HG03469 (cell line): ENCODE measurements at regions not wholly inside any gene's neighbourhood (a gene's known extent, or its start where the extent isn't known, plus 50 kb on each side); places are given as distances from the start of the nearest gene placed in this dataset.
"Not testable (repeated sequence)": the region's sequence is repeated elsewhere in the genome, so short reads cannot be mapped to it uniquely, and the experiment has no call there.

Experiments used
- ATAC-seq: cut with Tn5 transposase; IDR thresholded peaks from one replicate; pipeline ENCODE4 v1.9.1; 2021; ENCODE audit warnings: mild to moderate bottlenecking, moderate library complexity, moderate number of reproducible peaks; ENCODE audit not compliant: unreplicated experiment

DNA sequence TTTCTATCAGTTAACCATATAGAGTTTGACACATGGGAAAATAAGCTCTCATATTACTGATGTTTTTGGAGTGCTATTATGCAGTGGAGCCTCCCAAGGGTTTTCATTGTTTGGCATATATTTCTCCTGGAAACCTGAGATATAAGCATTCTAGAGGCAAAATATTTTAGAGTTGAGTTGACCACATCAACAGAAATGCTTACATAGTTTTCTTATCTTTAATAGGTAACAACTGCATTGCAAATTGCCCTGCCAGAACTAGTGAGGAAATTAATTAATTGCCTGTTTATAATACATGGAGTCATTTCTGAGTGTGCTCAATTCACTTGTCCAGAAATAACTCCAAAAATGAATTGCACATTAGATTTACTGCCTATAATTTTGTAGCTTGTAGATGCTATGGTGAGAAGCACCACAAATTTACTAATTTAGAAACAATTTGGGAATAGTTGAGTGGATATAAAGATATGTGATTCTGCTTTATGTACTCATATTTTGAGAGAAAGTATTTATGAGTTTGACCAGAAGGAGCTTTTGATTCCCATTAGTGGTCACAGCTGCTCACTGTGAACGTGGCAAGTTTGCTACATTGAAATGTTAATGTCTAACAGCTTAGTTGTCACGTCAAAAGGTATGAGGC lies 288.7 kb downstream of the CD109 start:
- ATAC-seq: no peak

DNA sequence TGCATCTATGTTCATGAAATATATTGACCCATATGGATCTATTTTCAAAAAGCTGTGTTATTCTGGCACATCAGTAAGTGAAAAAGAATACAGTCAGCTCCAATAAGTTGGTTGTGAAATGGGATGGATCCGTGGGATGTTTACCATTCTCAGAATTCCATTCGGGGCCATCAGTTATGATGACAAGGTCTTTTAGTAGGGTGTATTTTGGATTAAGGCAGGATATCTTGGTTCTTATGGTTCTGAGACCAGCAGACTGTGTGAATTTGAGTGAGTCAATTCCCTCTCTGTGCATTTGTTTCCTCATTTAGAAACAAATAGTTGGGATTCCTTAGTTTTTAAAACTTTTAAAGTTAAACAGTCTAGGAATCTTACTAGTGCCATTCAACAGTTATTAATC lies 287.4 kb downstream of the CD109 start:
- no peak for ATAC-seq

DNA sequence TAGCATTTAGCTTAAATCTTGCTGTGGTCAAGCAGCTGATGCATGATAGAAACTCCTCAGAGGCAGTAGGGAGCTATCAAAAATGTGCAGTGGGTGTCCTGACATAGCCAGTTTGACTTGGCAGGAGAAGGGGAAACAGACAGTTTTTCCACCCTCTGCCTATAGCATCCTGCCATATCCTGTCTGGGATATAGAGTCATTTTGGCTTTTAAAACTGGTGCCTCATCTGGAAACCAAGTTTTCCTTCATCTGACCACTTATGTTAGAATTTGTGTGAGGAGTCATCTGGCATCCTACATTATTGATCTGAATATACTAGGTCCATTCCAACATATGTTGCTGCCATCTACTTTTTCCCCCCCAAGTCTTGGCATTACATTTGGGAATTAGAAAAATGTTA lies 284.1 kb downstream of the CD109 start:
- no peak for ATAC-seq

DNA sequence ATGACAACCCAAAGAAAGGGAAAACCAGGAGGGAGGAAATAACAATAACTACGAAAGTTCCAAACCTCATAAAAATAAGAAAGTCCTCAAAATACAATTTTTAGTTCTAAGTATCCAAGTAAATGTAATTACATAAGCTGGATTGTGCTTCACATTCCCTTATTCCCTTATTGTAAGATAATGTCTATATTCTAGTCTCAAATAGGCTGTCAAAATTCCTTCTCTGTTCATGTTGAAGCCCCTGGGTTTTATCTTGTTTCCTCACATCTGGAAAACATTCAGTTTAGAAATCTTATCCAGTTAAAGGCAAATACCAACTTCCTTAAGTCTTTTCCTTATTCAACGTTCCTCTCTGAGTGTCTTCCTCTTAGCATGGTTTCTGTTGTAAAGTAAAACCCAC lies 282.3 kb downstream of the CD109 start:
- no peak for ATAC-seq

DNA sequence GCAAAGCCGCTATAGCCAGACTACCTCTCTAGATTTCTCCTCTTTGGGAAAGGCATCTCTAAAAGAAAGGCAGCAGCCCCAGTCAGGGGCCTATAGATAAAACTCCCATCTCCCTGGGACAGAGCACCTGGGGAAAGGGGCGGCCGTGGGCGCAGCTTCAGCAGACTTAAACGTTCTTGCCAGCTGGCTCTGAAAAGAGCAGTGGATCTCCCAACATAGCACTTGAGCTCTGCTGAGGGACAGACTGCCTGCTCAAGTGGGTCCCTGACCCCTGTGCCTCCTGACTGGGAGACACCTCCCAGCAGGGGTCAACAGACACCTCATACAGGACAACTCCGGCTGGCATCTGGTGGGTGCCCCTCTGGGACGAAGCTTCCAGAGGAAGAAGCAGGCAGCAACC lies 276.5 kb downstream of the CD109 start:
- ATAC-seq: not testable (repeated sequence)

DNA sequence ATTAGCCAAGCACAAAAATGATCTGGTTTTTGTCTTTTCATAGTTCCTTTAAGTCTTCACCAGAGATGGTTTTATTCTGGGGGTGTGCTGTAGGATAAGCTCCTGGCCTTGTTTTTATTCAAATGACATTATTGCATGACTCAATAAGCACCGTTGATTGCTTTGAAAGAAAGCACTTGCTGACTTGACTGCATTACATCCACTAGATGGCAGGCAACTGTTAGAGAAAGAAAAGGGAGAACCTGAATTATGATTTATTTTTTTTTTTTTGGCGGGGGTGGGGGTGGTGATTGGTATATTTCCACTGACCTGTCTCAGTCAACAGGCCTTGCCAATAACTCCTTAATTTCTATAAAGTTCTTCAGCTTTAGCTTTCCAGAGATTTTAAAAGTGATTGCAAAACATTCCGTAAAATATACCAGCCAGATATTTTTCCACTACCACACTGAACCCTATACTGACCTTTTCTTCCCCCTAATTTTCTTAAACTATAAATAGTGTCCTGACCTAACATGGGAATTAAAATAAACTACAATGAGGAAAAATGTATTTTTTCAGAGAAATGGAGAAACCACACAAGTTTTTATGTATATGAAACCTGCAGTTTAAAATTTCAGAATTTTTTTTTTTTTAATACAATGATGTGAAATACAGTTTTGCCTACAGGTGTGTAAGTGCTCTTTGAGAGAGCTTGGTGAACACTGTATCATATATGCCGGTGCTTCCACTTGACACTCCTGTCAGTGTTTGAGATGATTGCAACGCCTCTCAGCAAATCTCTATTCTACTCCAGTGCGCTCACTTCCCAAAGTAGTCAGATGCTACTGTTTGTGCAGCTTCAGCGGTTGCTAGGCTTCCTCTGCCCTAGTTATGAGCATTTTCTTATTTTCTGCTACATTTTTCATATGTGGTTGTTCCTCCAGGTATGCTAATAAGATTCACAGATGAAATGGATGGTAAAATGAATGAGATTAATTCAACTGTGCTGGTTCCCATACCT lies 274.3 kb downstream of the CD109 start:
- no peak for ATAC-seq

DNA sequence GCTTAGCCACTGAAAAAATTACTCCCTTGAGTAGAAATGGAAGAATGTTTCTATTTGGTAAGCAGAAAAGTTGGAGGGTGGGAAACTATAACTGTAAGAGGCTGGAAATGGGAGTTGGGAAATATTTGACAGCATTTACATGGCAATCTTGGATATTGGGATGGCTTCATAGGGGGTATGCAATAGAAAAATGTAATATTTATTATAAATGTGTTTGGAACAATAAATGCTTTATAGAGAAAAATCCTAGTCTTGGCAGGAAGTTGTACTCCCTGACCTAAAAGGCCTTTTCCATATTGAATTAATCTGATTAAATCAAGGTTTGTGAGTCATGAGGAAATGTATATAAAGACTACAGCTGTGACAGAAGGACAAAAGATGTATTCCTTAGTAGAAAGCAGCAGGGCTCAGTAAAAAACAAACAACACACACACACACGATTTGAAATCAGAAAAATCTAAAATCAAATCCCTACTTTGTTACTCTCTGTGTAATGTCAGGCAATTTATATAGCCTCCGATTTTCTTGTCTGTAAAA lies 272.3 kb downstream of the CD109 start:
- no peak for ATAC-seq

DNA sequence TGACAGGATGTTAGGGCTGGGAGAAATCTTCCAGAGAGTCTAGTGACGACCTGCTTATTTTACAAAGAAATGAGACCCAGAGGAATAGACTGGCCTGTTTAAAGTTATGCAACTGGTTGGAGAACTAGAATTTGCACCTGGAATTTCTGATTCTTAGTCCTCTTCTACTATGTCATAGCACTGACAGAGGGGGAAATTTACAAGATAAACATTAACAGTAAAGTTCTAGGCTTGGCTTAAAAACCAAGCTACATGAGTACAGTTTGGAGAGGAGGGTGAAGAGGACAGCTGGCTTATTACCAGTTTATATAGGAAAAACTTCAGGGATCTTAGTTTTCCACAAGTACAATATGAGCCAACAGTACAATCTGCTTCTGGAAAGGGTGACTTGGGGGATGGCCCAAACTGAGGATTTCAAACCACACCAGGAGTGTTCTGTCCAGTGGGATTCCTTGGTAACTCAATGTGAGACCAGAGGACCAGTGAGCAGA lies 269.6 kb downstream of the CD109 start:
- no peak for ATAC-seq

DNA sequence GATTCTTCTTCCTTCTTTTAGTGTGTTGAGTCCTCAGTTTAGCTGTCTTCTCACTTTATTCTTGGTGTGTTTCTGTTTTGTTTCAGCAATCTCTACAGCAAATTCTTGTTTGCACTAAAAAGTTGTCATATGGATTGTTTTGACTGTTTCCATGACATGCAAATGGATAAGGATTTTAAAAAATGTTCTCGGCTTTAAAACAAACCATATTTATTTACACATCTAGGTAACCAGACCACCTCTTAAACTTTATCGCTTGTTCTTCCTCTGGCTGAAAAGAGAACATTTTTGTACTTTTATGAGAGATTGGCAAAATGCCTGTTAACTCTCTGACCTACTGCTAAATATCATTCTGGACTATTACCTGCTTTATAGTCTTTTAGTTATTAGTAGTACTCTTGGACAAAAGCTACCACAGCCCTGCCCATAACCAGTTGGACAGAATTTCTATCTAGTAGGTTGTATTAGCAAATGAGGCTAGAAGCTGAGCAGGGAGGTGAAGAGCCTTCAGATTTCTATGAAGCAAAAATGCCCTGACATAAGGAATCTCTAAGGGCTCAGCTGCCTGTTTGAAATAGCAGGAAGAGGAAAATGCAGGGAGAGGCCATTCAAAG lies 268.3 kb downstream of the CD109 start:
- no peak for ATAC-seq

DNA sequence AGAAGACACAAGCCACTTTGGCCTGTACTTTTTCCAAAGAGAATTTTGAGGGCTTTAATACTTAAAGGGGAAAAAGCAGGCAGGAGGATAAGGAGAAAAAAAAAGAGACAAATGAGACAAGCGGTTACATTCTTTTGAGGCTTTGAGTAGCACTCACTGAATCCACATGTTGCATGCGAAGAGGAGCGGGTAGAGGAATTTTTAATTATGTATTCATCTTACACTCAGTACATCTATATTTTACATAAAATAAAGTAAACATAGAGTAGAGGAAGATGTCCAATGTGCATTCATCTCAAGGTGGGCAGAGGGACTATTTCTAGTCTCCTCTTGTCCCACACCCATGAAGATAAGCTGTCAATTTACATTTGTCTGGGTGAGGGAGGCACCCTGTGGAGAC lies 266.9 kb downstream of the CD109 start:
- ATAC-seq: no peak

DNA sequence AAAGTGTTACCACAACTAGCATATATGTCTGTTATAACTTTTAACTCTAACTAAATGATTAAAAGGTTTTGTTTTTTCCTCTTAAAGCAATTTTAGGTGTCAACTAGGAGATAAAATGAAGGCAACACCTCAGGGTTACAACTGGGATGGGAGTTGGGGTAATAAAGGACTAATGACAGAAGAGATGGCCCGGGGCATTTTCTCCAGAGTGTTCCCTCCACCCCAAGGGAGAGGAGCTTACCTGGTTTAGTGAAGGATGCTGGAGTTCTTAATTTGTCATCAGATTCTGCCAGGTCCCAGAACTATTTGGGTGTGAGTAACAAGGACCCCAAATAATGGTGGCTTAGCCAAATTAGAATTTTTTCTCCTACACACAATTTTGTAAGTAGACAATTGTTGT lies 260.3 kb downstream of the CD109 start:
- ATAC-seq: no peak

DNA sequence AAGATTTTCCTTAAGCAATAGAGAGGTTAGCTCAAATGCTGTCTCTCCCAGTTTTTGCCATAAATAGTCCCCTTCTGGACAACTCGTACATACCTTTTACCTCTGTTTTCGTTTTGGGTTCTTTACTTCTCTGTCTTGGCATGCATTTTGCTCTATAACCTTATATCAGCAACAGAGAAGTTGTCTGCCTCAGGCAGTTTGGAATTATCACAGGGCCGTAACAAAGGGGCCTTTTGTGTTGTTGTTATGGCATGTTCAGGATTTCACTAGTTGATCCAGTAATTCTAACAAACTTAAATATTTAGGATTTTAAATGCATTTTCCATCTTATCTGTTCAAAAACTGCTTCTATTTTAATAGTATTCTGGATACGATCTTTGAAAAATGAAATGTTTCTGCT lies 259.8 kb downstream of the CD109 start:
- no peak for ATAC-seq

DNA sequence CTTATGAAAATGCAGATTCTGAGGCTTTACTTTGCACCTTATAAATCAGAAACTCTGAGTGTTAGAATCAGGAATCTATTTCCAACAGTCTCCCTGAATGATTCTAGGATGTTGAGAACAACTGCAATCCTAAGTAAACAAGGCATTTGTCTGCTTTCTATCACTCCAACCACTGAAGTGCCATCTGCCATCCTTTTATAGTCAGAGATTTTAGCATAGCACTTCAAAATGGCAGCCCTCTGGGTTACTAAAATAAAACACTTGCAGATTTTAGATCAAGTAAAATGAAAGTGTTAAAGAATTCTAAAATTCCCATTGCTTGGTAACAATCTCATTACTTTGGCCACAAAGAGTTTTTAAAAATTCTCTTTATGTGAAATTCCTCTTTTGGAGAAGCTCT lies 258.9 kb downstream of the CD109 start:
- no peak for ATAC-seq

DNA sequence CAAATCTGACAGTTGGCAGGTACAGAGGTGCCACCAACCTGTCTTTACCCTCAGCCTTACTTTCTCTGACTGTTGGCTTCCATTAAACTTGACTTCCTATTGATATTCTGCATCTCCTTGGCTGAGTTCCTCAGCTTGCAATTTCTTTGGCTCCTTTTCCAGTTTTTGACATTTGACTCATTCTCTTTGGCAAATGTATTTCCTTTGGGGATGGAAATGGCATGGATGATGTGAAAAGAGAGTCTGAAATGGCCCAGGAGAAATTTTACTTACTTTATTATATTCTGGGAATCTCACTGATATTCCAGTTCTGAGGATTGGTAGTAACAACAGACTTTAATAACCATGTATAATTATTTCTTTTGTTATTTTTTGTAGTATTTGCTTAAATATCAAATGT lies 255.2 kb downstream of the CD109 start:
- ATAC-seq: no peak

DNA sequence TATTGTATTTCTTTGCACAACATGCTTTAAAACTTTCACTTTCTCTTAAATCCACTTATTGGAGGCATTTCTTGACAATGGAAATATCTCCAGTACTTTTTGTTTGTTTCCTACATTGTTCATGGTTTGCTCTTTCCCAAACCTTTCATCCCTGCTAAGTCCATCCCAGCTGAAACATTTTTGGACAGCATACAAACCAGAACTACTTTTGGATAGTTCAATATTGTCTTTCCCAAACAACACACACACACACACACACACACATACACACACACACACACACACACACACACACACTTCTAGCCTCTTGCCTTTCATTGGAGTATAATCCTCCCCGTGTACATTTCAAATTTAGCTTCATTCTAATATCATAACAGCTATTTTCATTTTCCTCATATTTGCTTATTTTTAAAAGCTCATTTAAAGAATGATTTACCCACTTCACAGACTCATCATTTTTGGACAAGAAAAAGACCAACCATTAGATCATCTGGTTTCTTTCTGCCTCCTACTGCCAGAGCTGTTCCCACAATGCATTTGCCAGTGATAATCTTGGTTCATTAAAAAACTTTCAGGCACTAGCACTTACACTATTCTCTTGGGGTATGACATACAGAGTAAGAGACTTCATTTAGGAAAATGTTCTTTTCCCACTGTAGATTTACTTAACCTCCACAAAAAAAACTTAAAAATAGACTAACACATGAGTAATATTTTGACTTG lies 248.1 kb downstream of the CD109 start:
- ATAC-seq: no peak

DNA sequence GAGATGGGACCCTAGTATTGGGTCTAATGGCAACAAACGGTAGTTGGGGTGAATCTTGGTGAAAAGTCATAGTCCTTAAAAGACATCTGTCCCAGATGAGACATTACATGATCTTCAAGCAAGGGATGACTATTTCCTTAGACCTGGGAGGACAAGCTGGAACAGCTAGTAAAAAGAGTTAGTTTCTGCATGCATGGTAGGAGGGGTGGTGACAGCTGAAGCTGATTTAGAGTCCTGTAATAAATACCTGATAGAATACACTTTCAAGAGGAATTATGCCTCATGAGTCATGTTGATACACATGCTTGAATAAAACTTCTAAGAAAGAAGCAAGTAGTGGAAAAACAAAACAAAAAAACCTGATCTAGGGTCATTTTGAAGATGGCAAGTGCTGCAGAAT lies 247.4 kb downstream of the CD109 start:
- no peak for ATAC-seq

DNA sequence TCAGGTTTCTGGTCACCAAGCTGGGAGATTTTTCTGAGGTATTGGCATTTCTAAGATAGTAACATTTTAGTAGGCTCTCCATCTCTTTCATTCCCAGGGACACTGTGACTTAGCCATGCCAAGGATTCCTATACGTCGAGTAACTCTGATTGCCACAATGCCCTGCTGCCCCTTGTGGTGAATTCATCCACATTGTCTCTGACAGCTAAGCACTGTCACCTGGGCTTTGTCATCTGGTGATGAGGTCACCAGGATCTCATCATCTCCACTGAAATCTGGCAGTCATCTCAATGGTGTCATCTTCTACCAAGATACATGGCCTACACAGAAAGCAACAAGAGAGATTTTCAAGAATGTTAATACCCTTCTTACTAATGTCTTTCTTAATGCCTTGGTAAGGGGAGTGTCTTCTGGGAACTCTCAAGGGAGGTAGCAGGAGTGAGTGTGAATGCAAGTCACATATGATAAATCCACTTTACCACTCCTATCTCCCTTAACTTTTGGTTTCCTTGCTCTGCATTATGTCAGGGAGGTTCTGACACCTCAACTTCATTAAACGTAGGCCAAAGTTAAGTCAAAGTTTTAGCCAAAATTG lies 246.7 kb downstream of the CD109 start:
- ATAC-seq: no peak

DNA sequence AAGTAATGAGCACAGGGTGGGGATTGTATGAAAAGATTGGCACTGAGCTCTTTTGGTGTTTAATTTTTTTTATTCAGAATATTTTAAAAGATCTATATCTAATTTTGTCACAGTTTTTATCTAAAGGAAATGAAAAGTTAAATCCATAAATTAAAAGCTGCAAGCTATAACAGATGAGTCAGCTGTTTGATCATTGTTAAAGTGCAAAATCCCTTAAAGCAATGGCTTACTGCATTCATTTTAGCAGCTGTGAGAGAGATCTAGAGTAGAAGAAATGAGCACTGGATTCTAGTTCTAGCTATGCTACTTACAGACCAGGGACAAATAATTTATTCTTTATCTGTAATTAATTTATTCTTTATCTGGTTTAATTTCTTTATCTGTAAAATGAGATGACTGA lies 245.9 kb downstream of the CD109 start:
- ATAC-seq: no peak

DNA sequence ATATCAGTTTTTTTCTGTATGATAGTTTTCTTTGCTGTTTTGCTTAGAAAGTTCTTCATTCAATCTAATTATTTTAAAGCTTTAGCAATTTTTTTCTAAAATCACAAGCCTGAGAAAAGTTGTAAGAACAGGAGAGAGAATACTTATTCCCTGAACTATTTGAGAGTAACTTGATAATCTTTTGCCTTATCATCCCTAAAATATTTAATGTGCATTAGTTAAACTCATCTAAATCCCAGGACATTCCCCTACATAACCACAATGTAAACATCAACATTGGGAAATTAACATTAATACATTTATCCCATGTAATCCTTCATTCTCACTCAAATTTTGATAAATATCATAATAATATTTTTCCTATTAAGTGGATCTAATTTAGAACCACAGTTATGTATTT lies 241.8 kb downstream of the CD109 start:
- ATAC-seq: no peak

DNA sequence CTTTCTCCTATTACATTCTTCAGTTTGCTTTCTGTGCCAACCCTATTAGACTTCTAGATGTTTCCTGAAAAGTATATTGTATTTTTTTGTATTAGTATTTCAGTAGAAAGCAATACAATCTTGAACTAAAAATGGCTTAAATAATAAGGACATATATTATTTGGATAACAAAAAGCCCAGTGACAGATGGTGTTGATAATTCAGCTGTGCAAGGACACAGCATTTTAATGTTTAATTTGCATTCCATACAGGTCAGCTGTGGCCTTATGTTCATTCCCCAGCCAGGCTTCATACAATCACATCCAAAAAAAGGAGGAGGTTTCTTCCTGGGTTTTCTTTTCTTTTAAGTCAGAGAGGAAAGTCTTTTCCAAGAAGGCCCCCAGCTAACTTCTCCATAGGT lies 236.9 kb downstream of the CD109 start:
- no peak for ATAC-seq
